ENCODE measurements at regions not wholly inside any gene's neighbourhood (a gene's known extent, or its start where the extent isn't known, plus 50 kb on each side); places are given as distances from the start of the nearest gene placed in this dataset.
A peak's percentile ranks its signal among the peaks of the same experiment; 100 is the strongest.
"Not testable (repeated sequence)": the region's sequence is repeated elsewhere in the genome, so short reads cannot be mapped to it uniquely, and the experiment has no call there.

GRCh38 chr1:229169399-229169798 is 101.5 kb upstream of the RAB4A start:
- no peak for DNase-seq (ENCODE audit: insufficient read length, low spot score)
- no peak for FAIRE-seq
- TF ChIP-seq CTCF (IDR thresholded peaks at IDR 0.05; ENCODE audit: insufficient read depth, missing control alignments), result no peak

- TF ChIP-seq CTCF (IDR thresholded peaks at IDR 0.05; ENCODE audit: insufficient read depth, missing control alignments), result no peak
- DNase-seq (ENCODE audit: insufficient read length, low spot score) (no peak), FAIRE-seq (no peak)
Measured at GRCh38 chr1:229170274-229170673, 100.6 kb upstream of the RAB4A start.

- peak; percentile 53 for DNase-seq (ENCODE audit: insufficient read length, low spot score)
- FAIRE-seq, result no peak
- no peak for TF ChIP-seq CTCF (IDR thresholded peaks at IDR 0.05; ENCODE audit: insufficient read depth, missing control alignments)
Measured at GRCh38 chr1:229170778-229171505, 100.0 kb upstream of the RAB4A start.

DNA sequence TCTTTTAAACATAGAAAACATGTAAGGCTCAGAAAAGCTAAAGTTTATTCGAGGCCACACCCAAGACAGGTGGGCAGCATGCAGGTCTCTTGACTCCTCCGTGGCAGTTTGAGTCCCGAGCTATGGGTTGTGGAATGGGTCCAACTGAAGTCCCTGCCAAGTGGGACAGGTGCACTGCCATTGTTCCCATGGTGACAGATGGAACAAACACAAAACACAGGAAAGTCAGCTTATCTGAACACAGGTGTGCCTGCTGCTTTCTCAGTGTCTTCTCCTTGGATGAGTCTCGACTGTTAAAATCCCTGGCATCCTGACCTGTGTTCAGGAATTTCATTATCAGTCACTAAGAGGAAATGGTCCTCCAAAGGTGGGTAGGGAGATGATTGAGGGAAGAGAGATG is 99.0 kb upstream of the RAB4A start:
- no peak for TF ChIP-seq CTCF (IDR thresholded peaks at IDR 0.05; ENCODE audit: insufficient read depth, missing control alignments)
- DNase-seq (ENCODE audit: insufficient read length, low spot score) (no peak), FAIRE-seq (no peak)

GRCh38 chr1:229173491-229174476 is 97.1 kb upstream of the RAB4A start:
- not testable (repeated sequence) for FAIRE-seq; DNase-seq (ENCODE audit: insufficient read length, low spot score)

- FAIRE-seq, result not testable (repeated sequence)
Measured at GRCh38 chr1:229175297-229175696, 95.6 kb upstream of the RAB4A start.

GRCh38 chr1:229176457-229176856 is 94.5 kb upstream of the RAB4A start:
- FAIRE-seq; DNase-seq (ENCODE audit: insufficient read length, low spot score): not testable (repeated sequence)

More at GRCh38 chr1:229175297-229175696, 95.6 kb upstream of the RAB4A start:
- DNase-seq (ENCODE audit: insufficient read length, low spot score), result not testable (repeated sequence)

DNA sequence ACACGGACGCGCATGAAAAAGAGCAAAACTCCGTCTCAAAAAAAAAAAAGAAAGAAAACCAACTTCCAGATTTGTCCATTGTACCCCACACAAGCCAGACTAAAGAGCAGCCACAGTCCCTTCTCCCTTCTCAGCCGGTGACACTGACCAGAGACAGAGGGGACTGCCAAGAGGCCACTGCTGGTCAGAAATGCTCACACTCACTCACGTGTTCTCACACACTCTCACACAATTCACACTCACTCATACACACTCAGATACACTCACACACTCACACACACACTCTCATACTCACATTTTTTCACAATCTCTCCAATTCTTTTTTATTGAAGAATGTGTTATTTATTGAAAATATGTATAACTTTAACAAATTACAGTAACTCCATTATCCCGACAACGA is 90.8 kb upstream of the RAB4A start:
- FAIRE-seq (no peak), DNase-seq (ENCODE audit: insufficient read length, low spot score) (no peak)
- TF ChIP-seq CTCF (IDR thresholded peaks at IDR 0.05; ENCODE audit: insufficient read depth, missing control alignments), result no peak
